K562 (cell line): ENCODE measurements at regions not wholly inside any gene's neighbourhood (a gene's known extent, or its start where the extent isn't known, plus 50 kb on each side); places are given as distances from the start of the nearest gene placed in this dataset. TPM values are rescaled to one million over a fixed set of nuclear protein-coding genes. Genes with fewer than 3 reads are reported as not detected.

ENCODE experiments used
- CXXC5 ChIP-seq: fragments of 250-450 bp; sonication (Bioruptor Pico); IDR thresholded peaks from 2 replicates; pipeline ENCODE4 v1.8.0; 2022; ENCODE audit warnings: inconsistent platforms, mild to moderate bottlenecking, moderate library complexity
- ELF2 ChIP-seq: fragments of 250-450 bp; sonication (Bioruptor Pico); IDR thresholded peaks from 2 replicates; pipeline ENCODE4 v1.5.0; 2021; ENCODE audit warnings: mild to moderate bottlenecking
- ESRRA ChIP-seq: fragments of 450-650 bp; IDR thresholded peaks from 2 replicates; pipeline ENCODE4 v1.6.1; 2014; ENCODE audit warnings: low read depth, mild to moderate bottlenecking, moderate library complexity, borderline replicate concordance
- MXD1 ChIP-seq: fragments of 250-450 bp; sonication (Bioruptor Pico); IDR thresholded peaks from 2 replicates; pipeline ENCODE4 v1.8.0; 2021; ENCODE audit warnings: borderline replicate concordance, mild to moderate bottlenecking, moderate library complexity; ENCODE audit not compliant: poor library complexity, severe bottlenecking
- POLR2G ChIP-seq: fragments of 200-400 bp; formaldehyde crosslinking; IDR thresholded peaks from 2 replicates; pipeline ENCODE4 v1.6.1; 2017; ENCODE audit warnings: low read depth, mild to moderate bottlenecking, antibody characterized with exemption, low read length, moderate library complexity
- POLR3G ChIP-seq: IDR thresholded peaks from 2 replicates; pipeline ENCODE4 v1.6.1; 2011; ENCODE audit not compliant: insufficient read length, insufficient replicate concordance; ENCODE audit errors: extremely low read depth
- TAF15 ChIP-seq: fragments of 200-400 bp; formaldehyde crosslinking; IDR thresholded peaks from 2 replicates; pipeline ENCODE4 v1.6.1; 2017; ENCODE audit warnings: mild to moderate bottlenecking, low read depth, low read length, moderate library complexity
- TRIM28 ChIP-seq: fragments of 450-650 bp; IDR thresholded peaks from 2 replicates; pipeline ENCODE4 v1.6.1; 2017
- ZBTB17 ChIP-seq: fragments of 450-650 bp; formaldehyde crosslinking; IDR thresholded peaks from 2 replicates; pipeline ENCODE4 v1.4.0; 2020; ENCODE audit warnings: mild to moderate bottlenecking
- ZFP91 ChIP-seq: sonication (generic); formaldehyde crosslinking; IDR thresholded peaks from 2 replicates; pipeline ENCODE4 v1.8.0; 2022; ENCODE audit warnings: mild to moderate bottlenecking, missing genetic modification reagents
- ZNF280A ChIP-seq: fragments of 450-650 bp; IDR thresholded peaks from 2 replicates; pipeline ENCODE4 v1.6.1; 2018; ENCODE audit warnings: mild to moderate bottlenecking, low read depth; ENCODE audit not compliant: partially characterized antibody
- ZNF764 ChIP-seq: fragments of 250-450 bp; sonication (Bioruptor Pico); IDR thresholded peaks from 2 replicates; pipeline ENCODE4 v1.4.0; 2020; ENCODE audit warnings: low read depth, mild to moderate bottlenecking, moderate library complexity
- small RNA-seq: library from RNA; depleted of rRNA; stranded (forward); fragments of <200 nt; gene quantifications from one replicate; pipeline ENCODE3, GENCODE V24; 2014

DNA sequence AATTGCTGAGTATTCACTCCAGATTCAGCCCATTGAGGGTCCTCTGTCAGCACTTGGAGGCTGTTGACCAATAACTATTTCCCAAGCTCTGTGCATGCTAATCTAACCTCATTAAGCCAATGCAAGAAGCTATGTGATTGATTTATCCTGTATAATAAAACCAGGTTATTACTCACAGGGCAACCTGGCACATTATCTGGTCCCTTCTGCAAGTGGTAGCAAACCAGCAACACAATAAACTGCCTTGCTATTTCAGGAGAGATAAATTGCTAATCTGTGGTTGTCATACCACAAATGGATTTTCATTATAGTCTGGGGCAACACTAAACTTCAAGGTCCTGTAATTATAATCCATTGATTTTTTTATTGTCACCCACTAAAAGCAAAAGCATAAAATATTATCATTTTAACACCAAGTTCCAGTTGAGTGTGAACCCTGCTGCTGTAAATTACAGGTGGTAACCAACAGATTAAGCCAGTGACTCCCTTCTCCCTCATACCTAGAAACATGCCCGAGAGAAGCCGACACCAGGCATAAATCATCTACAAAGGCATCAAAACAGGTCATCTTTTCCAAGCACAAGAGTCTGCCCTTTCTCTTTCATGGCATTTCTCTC is 51.1 kb upstream of the SOX9 start (continued):
- TF ChIP-seq ZNF280A (no peak), POLR3G (no peak), ZNF764 (no peak), TRIM28 (no peak), ESRRA (no peak), MXD1 (CRISPR knock-in tag) (no peak), ZBTB17 (CRISPR knock-in tag) (no peak), CXXC5 (CRISPR knock-in tag) (no peak), ZFP91 (CRISPR knock-in tag) (no peak), TAF15 (no peak), ELF2 (no peak), POLR2G (no peak)

Small RNAs in the stretch of these regions (small RNA-seq; reads per million reads assigned to genes)
- not detected for gene RNU7-155P
